ENCODE measurements at regions not wholly inside any gene's neighbourhood (a gene's known extent, or its start where the extent isn't known, plus 50 kb on each side); places are given as distances from the start of the nearest gene placed in this dataset.

- no peak for DNase-seq (ENCODE audit: low read depth)
Measured at GRCh38 chr2:196535742-196536141, 103.8 kb upstream of the CCDC150 start.

GRCh38 chr2:196537311-196537710 is 102.2 kb upstream of the CCDC150 start:
- DNase-seq (ENCODE audit: low read depth), result no peak

GRCh38 chr2:196538189-196538588 is 101.3 kb upstream of the CCDC150 start:
- no peak for DNase-seq (ENCODE audit: low read depth)

GRCh38 chr2:196538646-196539045 is 100.9 kb upstream of the CCDC150 start:
- DNase-seq (ENCODE audit: low read depth), result no peak

- DNase-seq (ENCODE audit: low read depth), result no peak
Measured at GRCh38 chr2:196544906-196545433, 94.5 kb upstream of the CCDC150 start.

- no peak for DNase-seq (ENCODE audit: low read depth)
Measured at GRCh38 chr2:196546151-196546919, 93.2 kb upstream of the CCDC150 start.

GRCh38 chr2:196549052-196549451 is 90.5 kb upstream of the CCDC150 start:
- DNase-seq (ENCODE audit: low read depth), result no peak

GRCh38 chr2:196551014-196551413 is 88.5 kb upstream of the CCDC150 start:
- no peak for DNase-seq (ENCODE audit: low read depth)

GRCh38 chr2:196555161-196555560 is 84.4 kb upstream of the CCDC150 start:
- DNase-seq (ENCODE audit: low read depth), result no peak

- no peak for DNase-seq (ENCODE audit: low read depth)
Measured at GRCh38 chr2:196555726-196556125, 83.8 kb upstream of the CCDC150 start.

GRCh38 chr2:196558497-196558896 is 81.0 kb upstream of the CCDC150 start:
- DNase-seq (ENCODE audit: low read depth), result no peak

- DNase-seq (ENCODE audit: low read depth), result no peak
Measured at GRCh38 chr2:196563876-196564275, 75.6 kb upstream of the CCDC150 start.

GRCh38 chr2:196565106-196565765 is 74.3 kb upstream of the CCDC150 start:
- DNase-seq (ENCODE audit: low read depth), result no peak

- no peak for DNase-seq (ENCODE audit: low read depth)
Measured at GRCh38 chr2:196565982-196566381, 73.5 kb upstream of the CCDC150 start.

GRCh38 chr2:196566961-196567666 is 72.4 kb upstream of the CCDC150 start:
- DNase-seq (ENCODE audit: low read depth), result no peak

GRCh38 chr2:196568506-196568905 is 71.0 kb upstream of the CCDC150 start:
- DNase-seq (ENCODE audit: low read depth), result no peak

GRCh38 chr2:196584903-196585302 is 54.6 kb upstream of the CCDC150 start:
- DNase-seq (ENCODE audit: low read depth), result no peak

GRCh38 chr2:196586511-196586991 is 53.0 kb upstream of the CCDC150 start:
- no peak for DNase-seq (ENCODE audit: low read depth)

- no peak for DNase-seq (ENCODE audit: low read depth)
Measured at GRCh38 chr2:196587056-196587455, 52.5 kb upstream of the CCDC150 start.

- DNase-seq (ENCODE audit: low read depth), result no peak
Measured at GRCh38 chr2:196587739-196588138, 51.8 kb upstream of the CCDC150 start.

GRCh38 chr2:196589419-196589818 is 50.1 kb upstream of the CCDC150 start:
- no peak for DNase-seq (ENCODE audit: low read depth)
